Medulla oblongata (tissue), 1 donor: ENCODE measurements at regions not wholly inside any gene's neighbourhood (a gene's known extent, or its start where the extent isn't known, plus 50 kb on each side); places are given as distances from the start of the nearest gene placed in this dataset.

Experiments
- DNase-seq: peaks from one replicate; pipeline ENCODE4 v3.0.0-alpha.2; 2015; ENCODE audit errors: extremely low spot score

GRCh38 chr7:16061630-16062029 lies 359.7 kb downstream of the CRPPA start:
- DNase-seq: no peak

GRCh38 chr7:16061011-16061410 lies 360.3 kb downstream of the CRPPA start:
- DNase-seq: no peak

DNA sequence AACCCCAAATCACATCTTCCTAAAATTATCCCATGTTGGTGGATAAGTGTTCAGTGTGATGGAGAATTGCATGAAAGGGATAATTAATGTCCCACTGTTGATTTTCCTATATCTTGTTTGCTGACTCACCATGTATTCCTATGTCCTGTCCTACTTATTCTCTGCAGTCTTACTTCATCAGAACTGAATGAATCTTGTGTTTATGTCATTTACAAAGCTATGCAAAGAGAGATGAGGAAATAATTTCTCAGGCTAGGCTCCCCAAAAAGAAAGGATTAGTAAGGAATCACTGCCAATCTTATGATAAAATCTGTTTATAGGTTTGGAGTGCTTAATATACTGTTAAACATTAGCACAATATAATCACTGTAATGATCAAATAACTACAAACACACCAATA lies 360.8 kb downstream of the CRPPA start:
- no peak for DNase-seq

DNA sequence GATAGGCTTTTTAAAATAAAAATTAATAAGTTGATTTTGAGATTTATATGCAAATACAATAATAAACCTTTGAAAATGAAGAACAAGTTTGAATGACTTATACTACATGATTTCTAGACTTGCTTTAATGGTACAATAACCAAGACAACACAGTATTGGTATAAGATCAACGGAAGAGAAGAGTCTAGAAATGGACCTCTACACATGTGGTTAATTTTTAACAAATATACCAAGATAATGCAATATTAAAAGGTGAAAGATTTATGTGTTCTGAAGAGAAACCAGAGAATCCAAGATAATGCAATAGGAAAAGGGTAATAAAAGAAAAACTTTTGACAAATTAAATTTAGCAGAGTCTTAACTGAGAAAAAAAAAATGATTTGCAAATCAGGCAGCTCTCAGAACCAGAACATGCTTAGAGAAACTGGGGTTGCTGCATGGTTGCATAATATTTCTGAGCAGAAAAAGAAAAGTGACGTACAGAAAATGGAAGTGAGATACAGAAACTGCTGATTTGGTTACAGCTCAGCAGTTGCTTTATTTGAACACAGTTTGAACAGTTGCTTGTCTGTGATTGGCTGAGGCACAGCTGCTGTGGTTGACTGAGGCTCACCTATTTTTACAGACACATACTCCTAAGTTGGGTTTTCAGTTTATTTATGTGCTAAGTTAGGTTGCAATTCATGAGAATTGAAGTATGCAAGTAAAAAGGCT lies 365.9 kb downstream of the CRPPA start:
- DNase-seq: peak; percentile 31

DNA sequence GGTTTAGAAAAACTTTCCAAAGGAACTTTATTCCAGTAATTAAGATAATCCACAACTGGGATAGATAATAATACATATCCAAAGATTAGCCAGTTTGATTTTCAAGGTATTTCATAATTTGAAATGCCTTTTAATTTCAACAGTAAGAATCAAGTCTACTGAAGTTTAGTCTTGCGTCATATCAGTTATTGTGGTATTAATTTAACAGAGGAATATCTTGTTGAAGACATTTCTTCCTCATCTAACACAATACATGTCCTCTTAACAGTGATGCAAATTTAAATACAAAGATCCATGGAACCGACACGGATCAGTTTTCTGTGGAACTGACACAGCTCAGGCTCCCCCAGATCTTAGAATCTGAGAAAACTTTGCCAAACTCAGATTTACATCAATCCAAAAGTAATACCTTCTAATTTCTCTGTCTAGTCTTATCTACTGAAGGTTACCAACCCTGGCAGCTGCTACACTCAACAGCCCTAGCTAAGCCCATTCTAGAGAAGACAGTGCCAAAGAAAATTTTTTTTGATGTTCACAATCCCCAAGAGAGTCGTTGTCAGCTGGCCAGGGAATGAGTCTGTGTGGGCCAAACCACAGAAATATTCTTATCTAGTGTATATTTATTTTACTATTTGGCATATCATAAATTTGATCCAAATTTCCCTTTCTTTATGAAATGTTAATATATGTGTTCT lies 365.2 kb upstream of the MEOX2 start:
- DNase-seq: no peak

DNA sequence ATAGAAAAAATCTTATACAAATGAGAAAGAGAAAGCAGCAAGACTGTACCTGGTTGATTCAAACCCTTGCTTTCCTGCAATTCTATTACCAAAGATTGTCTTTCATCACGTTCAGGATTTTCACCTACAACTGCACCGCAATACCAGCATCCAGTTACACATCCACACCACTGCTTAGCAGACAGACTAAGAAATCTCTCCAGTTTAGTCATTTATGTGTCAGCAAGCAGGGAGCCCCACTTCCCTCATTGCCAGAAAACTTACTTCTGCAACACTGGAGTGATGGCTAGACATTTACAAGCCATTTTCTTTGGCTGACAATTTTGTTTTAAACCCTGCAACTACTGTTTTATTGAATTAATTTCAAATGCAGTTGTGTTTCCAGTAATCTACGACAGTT lies 359.6 kb upstream of the MEOX2 start:
- DNase-seq: no peak

- no peak for DNase-seq
Measured at GRCh38 chr7:16045296-16045695, 358.8 kb upstream of the MEOX2 start.

DNA sequence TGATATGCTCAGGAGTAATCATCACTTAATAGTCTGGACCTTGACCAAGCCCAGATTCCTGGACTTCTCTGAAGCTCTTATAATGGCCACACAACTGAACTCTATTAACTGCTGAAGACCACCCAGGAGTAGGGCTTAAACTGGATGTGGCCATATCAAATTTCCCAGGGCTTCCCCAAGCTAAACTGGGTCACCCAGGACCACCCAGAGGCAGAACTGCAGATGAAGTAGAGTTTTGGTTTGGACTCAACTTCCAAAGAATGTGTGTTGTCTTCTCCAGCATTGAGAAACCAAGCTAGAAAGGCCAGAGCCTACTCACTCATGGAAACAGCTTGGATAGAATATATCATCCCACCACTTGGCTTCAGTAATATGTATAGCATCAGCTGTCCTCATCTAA lies 358.2 kb upstream of the MEOX2 start:
- DNase-seq: no peak

DNA sequence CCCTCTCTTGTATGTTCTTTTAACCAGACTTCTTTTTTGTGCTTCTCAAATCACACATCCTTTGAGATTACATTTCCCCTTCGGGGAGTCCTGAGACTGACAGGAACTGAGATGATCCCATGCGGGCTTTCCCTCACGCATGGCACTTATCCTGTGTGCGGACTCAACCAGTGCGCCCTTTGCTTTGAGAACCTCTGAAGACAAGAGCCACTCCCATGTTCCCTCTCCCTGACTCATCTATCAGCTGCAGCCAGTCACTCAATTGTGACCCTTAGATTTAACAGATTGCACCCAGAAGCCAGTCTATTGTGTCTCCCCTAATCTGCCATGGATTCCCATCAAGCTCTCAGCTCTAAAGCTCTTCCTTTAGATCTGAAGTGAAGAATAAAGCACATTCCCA lies 353.9 kb upstream of the MEOX2 start:
- no peak for DNase-seq

GRCh38 chr7:16038906-16039305 lies 352.4 kb upstream of the MEOX2 start:
- DNase-seq: no peak

DNA sequence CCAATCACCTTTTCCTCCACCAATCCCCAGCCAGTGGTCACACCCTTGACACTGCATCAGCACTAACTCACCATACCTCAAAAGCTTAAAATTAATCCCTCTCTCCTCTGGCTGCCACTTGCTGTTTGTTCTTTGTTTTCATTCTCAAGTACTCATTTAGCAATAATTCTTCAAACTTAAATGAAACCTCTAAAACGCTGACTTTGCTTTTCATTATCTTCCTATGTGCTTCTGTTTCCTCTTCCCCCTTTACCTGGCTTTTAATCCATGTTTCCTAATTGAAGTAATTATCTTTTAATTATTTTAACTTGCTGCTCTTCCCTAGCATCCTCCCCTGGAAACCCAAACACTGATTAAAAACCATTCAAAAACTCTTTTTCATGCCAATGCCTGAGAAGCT lies 348.9 kb upstream of the MEOX2 start:
- no peak for DNase-seq

DNA sequence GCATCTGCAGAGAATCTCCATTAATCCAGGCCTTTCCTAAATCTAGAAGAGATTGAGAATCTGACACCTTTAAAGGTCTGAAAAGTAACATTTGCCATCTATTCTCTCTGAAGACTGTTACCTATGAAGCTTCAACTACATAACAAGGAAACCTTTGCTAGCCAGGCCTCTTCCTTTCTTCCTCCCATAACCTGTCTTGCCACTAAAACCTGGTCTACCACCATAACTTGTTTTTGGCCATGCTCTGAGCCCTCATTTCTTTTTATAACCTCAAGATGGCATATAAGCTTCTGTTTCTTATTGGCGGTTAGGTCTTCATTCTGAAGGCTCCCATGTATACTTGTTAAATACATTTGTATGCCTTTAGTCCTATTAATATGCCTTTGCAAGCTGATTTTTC lies 348.4 kb upstream of the MEOX2 start:
- no peak for DNase-seq

DNA sequence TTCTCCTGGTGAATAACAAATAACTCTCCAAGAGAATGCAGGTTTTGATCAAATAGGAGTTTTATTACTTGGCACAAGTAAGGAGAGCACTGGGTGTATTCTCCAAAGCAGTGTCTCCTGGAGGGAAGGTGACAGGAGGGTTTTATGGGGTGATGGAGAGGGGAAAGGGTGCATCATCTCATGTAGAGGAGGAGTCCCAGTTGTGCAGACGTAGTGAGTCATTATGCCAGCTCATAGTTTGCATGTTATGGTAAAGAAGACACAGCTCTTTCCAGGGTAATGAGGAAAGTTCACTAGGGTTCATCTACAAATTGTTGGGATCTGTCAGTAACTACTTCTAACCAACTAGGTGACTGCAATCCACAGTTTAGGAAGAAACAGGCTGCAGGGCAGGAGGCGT lies 347.9 kb upstream of the MEOX2 start:
- no peak for DNase-seq

- no peak for DNase-seq
Measured at GRCh38 chr7:16033233-16033632, 346.8 kb upstream of the MEOX2 start.

DNA sequence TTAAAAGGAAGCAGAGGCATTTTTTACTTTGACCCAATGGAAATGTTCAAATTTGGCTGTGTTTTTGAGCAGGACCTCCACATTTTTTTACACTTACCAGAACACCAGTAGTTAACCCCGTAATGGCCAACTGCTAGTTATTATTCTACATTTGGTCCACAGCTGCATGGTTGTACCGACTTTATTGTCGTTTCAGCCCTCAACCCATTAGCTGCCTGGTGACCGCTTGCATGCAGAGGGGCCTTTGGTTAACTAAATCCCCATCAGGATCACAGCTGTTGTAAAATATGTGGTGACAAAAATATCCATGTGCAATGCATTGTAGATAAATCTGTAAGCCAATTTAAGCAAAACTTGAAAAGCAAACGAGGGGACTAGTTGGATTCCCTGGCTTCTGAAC lies 342.2 kb upstream of the MEOX2 start:
- DNase-seq: no peak

GRCh38 chr7:16028103-16028502 lies 341.6 kb upstream of the MEOX2 start:
- DNase-seq: no peak

DNA sequence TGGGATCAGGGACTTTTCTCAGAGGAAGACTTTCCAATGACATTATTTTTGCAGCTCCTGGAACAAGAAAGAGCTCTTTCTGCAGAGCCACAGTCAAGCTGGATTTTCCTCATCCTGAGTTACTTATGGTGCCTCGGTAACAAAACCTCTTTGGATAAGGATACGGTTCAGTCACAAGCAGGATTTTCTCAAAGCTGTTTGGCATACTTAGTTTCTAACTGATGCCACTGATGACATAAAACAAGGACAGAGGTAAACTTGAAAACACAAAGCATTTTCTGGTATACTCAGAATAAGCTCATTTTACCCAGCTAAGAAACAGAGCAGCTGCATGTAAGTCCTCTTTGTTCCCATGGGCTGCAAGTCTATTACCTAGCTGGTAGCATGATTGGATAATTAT lies 340.9 kb upstream of the MEOX2 start:
- DNase-seq: no peak

- no peak for DNase-seq
Measured at GRCh38 chr7:16026253-16027020, 340.0 kb upstream of the MEOX2 start.

DNA sequence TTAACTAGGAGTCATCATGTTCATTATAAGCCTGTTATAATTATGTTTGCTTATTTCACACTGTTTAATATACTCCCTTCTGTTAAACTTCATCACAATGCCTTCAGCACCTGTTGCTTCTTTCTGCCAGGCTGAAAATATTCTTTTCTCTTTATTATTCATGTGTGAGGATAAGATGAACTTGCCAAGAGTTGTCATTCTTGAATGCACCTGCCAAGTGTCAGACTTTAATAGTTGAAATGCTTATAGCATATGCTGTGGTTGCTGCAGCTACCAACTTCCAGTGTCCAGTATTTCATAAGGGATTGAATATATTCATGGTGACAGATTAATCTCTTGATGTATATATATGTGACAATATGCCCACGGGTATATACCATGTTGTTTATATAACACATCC lies 339.2 kb upstream of the MEOX2 start:
- no peak for DNase-seq

- no peak for DNase-seq
Measured at GRCh38 chr7:16023503-16023902, 337.0 kb upstream of the MEOX2 start.

- no peak for DNase-seq
Measured at GRCh38 chr7:16023046-16023445, 336.6 kb upstream of the MEOX2 start.

GRCh38 chr7:16021851-16022250 lies 335.4 kb upstream of the MEOX2 start:
- DNase-seq: no peak

GRCh38 chr7:16015981-16016380 lies 329.5 kb upstream of the MEOX2 start:
- no peak for DNase-seq
